GM12878 (cell line): ENCODE measurements at regions not wholly inside any gene's neighbourhood (a gene's known extent, or its start where the extent isn't known, plus 50 kb on each side); places are given as distances from the start of the nearest gene placed in this dataset.

Source experiments
- ATAC-seq: fragments of 200-7000 bp; cut with Tn5 transposase; 3 replicates; pipeline ENCODE4 v1.9.1; 2020; ENCODE audit warnings: mild to moderate bottlenecking, moderate library complexity
- BruUV-seq: library from RNA; stranded (reverse); fragments of 400-500 nt; replicated peaks from 2 replicates; lab custom pipeline; 2021; lab: Mats Ljungman, UMichigan
- CTCF ChIA-PET: fragments of 300-600 bp; sonication (Branson Sonifier 250); formaldehyde crosslinking; extraction: SDS; loops from one replicate; lab custom pipeline; 2021; ENCODE audit warnings: inconsistent platforms; lab: Yijun Ruan, JAX
- POLR2A ChIA-PET: fragments of 350-600 bp; formaldehyde crosslinking; extraction: SDS; loops from one replicate; lab custom pipeline; 2021; ENCODE audit warnings: inconsistent platforms; lab: Charles Lee
- RAD21 ChIA-PET: fragments of 300-600 bp; sonication (Branson Sonifier 250); formaldehyde crosslinking; loops from one replicate; lab custom pipeline; 2023; ENCODE audit warnings: antibody characterized with exemption; ENCODE audit not compliant: unreplicated experiment; lab: Charles Lee
- SMC1A ChIA-PET: fragments of 300-600 bp; sonication (Branson Sonifier 250); formaldehyde crosslinking; loops from one replicate; lab custom pipeline; 2023; ENCODE audit not compliant: unreplicated experiment, uncharacterized antibody; lab: Charles Lee
- DNase-seq: peaks from one replicate; pipeline ENCODE4 v3.0.0-alpha.2; 2011; ENCODE audit warnings: low read depth, low spot score
- FAIRE-seq: peaks from 3 replicates; lab custom pipeline; 2011; peaks lifted over from hg19 to GRCh38; lab: Jason Lieb, UNC
- H2AFZ ChIP-seq: 2 replicates; pipeline ENCODE4 v1.6.0; 2011; ENCODE audit warnings: low read depth, low read length, control low read depth; ENCODE audit not compliant: control insufficient read depth
- H3K27ac ChIP-seq: 2 replicates; pipeline ENCODE4 v1.5.1; 2011; ENCODE audit warnings: control low read depth; ENCODE audit not compliant: control insufficient read depth, insufficient read depth
- H3K27me3 ChIP-seq, 2 experiments: replicated peaks in 1 of 2; 2 replicates each; pipeline versions ENCODE4 v1.6.0 to v1.6.1; 2011; ENCODE audit warnings: low read length in 1 of 2; ENCODE audit not compliant: control insufficient read depth in 2 of 2, insufficient read depth in 2 of 2
- H3K36me3 ChIP-seq, 2 experiments: 2 replicates each; pipeline ENCODE4 v1.5.1; 2011; ENCODE audit warnings: low read length in 1 of 2; ENCODE audit not compliant: control insufficient read depth in 2 of 2, insufficient read depth in 2 of 2
- H3K4me1 ChIP-seq: 2 replicates; pipeline ENCODE4 v1.6.1; 2011; ENCODE audit warnings: mild to moderate bottlenecking, low read length, moderate library complexity, mixed read lengths; ENCODE audit not compliant: control insufficient read depth, insufficient read depth
- H3K4me2 ChIP-seq: 2 replicates; pipeline ENCODE4 v1.6.0; 2011; ENCODE audit warnings: control low read depth; ENCODE audit not compliant: control insufficient read depth, insufficient read depth
- H3K4me3 ChIP-seq: fragments of 200-600 bp; sonication (generic); 2 replicates; pipeline ENCODE4 v1.5.1; 2016
- H3K79me2 ChIP-seq: 2 replicates; pipeline ENCODE4 v1.6.0; 2011; ENCODE audit warnings: low read length; ENCODE audit not compliant: control insufficient read depth, insufficient read depth
- H3K9ac ChIP-seq: 2 replicates; pipeline ENCODE4 v1.8.0; 2011; ENCODE audit warnings: low read length, control low read depth, mixed read lengths; ENCODE audit not compliant: control insufficient read depth, insufficient read depth
- H3K9me3 ChIP-seq: replicated peaks from 3 replicates; pipeline ENCODE4 v1.5.1; 2011; ENCODE audit warnings: mild to moderate bottlenecking, low read length; ENCODE audit not compliant: control insufficient read depth, insufficient read depth
- H4K20me1 ChIP-seq: 2 replicates; pipeline ENCODE4 v1.6.0; 2011; ENCODE audit not compliant: control insufficient read depth, insufficient read depth
- ASH2L ChIP-seq: fragments of 300-600, 200-600 bp; sonication (generic); IDR thresholded peaks from 2 replicates; pipeline ENCODE4 v1.6.1; 2017; ENCODE audit warnings: low read depth, mild to moderate bottlenecking, borderline replicate concordance
- CHD1 ChIP-seq: IDR thresholded peaks from 2 replicates; pipeline ENCODE4 v1.6.1; 2012; ENCODE audit warnings: low read depth, low read length, improper control_type of control experiment
- CHD2 ChIP-seq: IDR thresholded peaks from 2 replicates; pipeline ENCODE4 v1.6.1; 2011; ENCODE audit warnings: low read depth, low read length, improper control_type of control experiment, borderline replicate concordance
- HCFC1 ChIP-seq: fragments of 150-350 bp; IDR thresholded peaks from 2 replicates; pipeline ENCODE4 v1.6.1; 2014; ENCODE audit warnings: low read length
- NFIC ChIP-seq: IDR thresholded peaks from 2 replicates; pipeline ENCODE4 v1.6.1; 2012; ENCODE audit warnings: low read depth, mild to moderate bottlenecking, inconsistent platforms, low read length, moderate library complexity
- PAX8 ChIP-seq: fragments of 450-650 bp; IDR thresholded peaks from 2 replicates; pipeline ENCODE4 v1.6.1; 2017; ENCODE audit warnings: mild to moderate bottlenecking, moderate library complexity
- RAD51 ChIP-seq: fragments of 450-650 bp; IDR thresholded peaks from 2 replicates; pipeline ENCODE4 v1.6.1; 2016; ENCODE audit warnings: moderate library complexity, mild to moderate bottlenecking, inconsistent platforms
- RCOR1 ChIP-seq: conservative IDR thresholded peaks from 2 replicates; pipeline ENCODE4 v1.6.1; 2012; ENCODE audit warnings: low read depth, low read length, improper control_type of control experiment
- SIN3A ChIP-seq: IDR thresholded peaks from 2 replicates; pipeline ENCODE4 v1.6.1; 2012; ENCODE audit warnings: low read depth, low read length, improper control_type of control experiment
- SREBF1 ChIP-seq: IDR thresholded peaks from 2 replicates; pipeline ENCODE4 v1.6.1; 2012; ENCODE audit warnings: mild to moderate bottlenecking, low read length
- TCF3 ChIP-seq: IDR thresholded peaks from 2 replicates; pipeline ENCODE4 v1.6.1; 2012; ENCODE audit warnings: low read depth, mild to moderate bottlenecking, low read length, borderline replicate concordance; ENCODE audit not compliant: insufficient read depth
- ZSCAN29 ChIP-seq: fragments of 450-650 bp; IDR thresholded peaks from 2 replicates; pipeline ENCODE4 v1.6.1; 2017; ENCODE audit warnings: mild to moderate bottlenecking, moderate library complexity
- WGBS: methylation state at CpG from one replicate; pipeline ENCODE4 v1.1.6; 2016; ENCODE audit warnings: low lambda C conversion rate; ENCODE audit not compliant: insufficient replicate concordance, insufficient coverage; ENCODE audit errors: missing lambda C conversion rate; 5-methylcytosine and 5-hydroxymethylcytosine counted together
- in situ Hi-C: fragments of 300-500 bp; cut with MboI; formaldehyde crosslinking; loops from 9 replicates; pipeline ENCODE4 v1.14.3; 2018; ENCODE audit warnings: mixed read lengths
- intact Hi-C: fragments of 100-400 bp; cut with micrococcal nuclease; formaldehyde crosslinking; loops from one replicate; pipeline ENCODE4 v1.14.2; 2022; ENCODE audit not compliant: unreplicated experiment
- TF ChIP-seq, protein P1 (sequence below), 3 experiments: IDR thresholded peaks in 2 of 3; conservative IDR thresholded peaks in 1 of 3; 2 replicates each; pipeline ENCODE4 v1.5.1; 2011; ENCODE audit warnings: low read depth in 3 of 3, low read length in 3 of 3, mild to moderate bottlenecking in 3 of 3, control low read depth in 2 of 3, moderate library complexity in 2 of 3, inconsistent platforms in 1 of 3, mixed read lengths in 1 of 3; ENCODE audit not compliant: control insufficient read depth in 2 of 3, insufficient read depth in 1 of 3; ENCODE audit errors: extremely low read depth in 1 of 3
- TF ChIP-seq, protein P2 (sequence below): fragments of 450-650 bp; IDR thresholded peaks from 2 replicates; pipeline ENCODE4 v1.6.1; 2017; ENCODE audit warnings: mild to moderate bottlenecking, moderate library complexity
- TF ChIP-seq, protein P3 (sequence below): IDR thresholded peaks from 2 replicates; pipeline ENCODE4 v1.6.1; 2011; ENCODE audit warnings: mild to moderate bottlenecking, low read depth, low read length, moderate library complexity; ENCODE audit not compliant: insufficient replicate concordance

DNA sequence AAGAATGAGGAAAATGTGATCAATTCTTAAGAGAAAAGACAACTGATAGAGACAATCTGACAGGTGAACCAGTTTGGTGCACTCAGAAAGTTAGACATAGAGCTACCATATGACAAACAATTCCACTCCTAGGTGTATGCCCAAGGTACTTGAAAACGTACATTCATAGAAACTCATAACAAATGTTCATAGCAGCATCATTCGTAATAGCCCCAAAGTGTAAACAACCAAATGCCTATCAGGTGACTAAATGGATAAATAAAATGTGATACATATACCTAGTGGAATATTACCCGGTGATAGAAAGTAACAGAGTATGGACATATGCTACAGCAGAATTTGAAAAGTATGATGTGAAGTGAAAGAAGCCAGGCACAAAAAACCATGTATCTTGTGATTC lies 149.3 kb upstream of the TRIB2 start:
- no peak for TF ChIP-seq ASH2L
- no peak for TF ChIP-seq SREBF1
- no peak for TF ChIP-seq CHD1
- TF ChIP-seq, protein P1, sequence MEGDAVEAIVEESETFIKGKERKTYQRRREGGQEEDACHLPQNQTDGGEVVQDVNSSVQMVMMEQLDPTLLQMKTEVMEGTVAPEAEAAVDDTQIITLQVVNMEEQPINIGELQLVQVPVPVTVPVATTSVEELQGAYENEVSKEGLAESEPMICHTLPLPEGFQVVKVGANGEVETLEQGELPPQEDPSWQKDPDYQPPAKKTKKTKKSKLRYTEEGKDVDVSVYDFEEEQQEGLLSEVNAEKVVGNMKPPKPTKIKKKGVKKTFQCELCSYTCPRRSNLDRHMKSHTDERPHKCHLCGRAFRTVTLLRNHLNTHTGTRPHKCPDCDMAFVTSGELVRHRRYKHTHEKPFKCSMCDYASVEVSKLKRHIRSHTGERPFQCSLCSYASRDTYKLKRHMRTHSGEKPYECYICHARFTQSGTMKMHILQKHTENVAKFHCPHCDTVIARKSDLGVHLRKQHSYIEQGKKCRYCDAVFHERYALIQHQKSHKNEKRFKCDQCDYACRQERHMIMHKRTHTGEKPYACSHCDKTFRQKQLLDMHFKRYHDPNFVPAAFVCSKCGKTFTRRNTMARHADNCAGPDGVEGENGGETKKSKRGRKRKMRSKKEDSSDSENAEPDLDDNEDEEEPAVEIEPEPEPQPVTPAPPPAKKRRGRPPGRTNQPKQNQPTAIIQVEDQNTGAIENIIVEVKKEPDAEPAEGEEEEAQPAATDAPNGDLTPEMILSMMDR (IDR thresholded peaks at IDR 0.05 in 2 of 3, conservative IDR thresholded peaks at IDR 0.05 in 1 of 3; ENCODE audit: control insufficient read depth in 2 of 3, extremely low read depth in 1 of 3, insufficient read depth in 1 of 3, low read depth in 3 of 3, low read length in 3 of 3), result no peak
- no peak for TF ChIP-seq TCF3
- TF ChIP-seq CHD2, result no peak
- TF ChIP-seq RCOR1, result no peak
- TF ChIP-seq PAX8, result no peak
- TF ChIP-seq RAD51, result no peak
- no peak for TF ChIP-seq NFIC
- TF ChIP-seq, protein P2, sequence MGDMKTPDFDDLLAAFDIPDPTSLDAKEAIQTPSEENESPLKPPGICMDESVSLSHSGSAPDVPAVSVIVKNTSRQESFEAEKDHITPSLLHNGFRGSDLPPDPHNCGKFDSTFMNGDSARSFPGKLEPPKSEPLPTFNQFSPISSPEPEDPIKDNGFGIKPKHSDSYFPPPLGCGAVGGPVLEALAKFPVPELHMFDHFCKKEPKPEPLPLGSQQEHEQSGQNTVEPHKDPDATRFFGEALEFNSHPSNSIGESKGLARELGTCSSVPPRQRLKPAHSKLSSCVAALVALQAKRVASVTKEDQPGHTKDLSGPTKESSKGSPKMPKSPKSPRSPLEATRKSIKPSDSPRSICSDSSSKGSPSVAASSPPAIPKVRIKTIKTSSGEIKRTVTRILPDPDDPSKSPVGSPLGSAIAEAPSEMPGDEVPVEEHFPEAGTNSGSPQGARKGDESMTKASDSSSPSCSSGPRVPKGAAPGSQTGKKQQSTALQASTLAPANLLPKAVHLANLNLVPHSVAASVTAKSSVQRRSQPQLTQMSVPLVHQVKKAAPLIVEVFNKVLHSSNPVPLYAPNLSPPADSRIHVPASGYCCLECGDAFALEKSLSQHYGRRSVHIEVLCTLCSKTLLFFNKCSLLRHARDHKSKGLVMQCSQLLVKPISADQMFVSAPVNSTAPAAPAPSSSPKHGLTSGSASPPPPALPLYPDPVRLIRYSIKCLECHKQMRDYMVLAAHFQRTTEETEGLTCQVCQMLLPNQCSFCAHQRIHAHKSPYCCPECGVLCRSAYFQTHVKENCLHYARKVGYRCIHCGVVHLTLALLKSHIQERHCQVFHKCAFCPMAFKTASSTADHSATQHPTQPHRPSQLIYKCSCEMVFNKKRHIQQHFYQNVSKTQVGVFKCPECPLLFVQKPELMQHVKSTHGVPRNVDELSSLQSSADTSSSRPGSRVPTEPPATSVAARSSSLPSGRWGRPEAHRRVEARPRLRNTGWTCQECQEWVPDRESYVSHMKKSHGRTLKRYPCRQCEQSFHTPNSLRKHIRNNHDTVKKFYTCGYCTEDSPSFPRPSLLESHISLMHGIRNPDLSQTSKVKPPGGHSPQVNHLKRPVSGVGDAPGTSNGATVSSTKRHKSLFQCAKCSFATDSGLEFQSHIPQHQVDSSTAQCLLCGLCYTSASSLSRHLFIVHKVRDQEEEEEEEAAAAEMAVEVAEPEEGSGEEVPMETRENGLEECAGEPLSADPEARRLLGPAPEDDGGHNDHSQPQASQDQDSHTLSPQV, result no peak
- no peak for TF ChIP-seq HCFC1
- TF ChIP-seq ZSCAN29, result no peak
- no peak for TF ChIP-seq SIN3A
- TF ChIP-seq, protein P3, sequence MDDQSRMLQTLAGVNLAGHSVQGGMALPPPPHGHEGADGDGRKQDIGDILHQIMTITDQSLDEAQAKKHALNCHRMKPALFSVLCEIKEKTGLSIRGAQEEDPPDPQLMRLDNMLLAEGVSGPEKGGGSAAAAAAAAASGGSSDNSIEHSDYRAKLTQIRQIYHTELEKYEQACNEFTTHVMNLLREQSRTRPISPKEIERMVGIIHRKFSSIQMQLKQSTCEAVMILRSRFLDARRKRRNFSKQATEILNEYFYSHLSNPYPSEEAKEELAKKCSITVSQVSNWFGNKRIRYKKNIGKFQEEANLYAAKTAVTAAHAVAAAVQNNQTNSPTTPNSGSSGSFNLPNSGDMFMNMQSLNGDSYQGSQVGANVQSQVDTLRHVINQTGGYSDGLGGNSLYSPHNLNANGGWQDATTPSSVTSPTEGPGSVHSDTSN, result no peak
- Histone ChIP-seq H2AFZ (no peak overlapping the region), H3K9me3 (no peaks in the 10 kb centered on the region), H3K27me3 (no peaks in the 10 kb centered on the region), H3K4me1 (no peaks in the 10 kb centered on the region), H3K9ac (no peak overlapping the region), H3K4me3 (no peak overlapping the region), H3K36me3 (no peaks in the 10 kb centered on the region), H3K27ac (no peak overlapping the region), H3K4me2 (no peak overlapping the region), H3K79me2 (no peaks in the 10 kb centered on the region), H4K20me1 (no peaks in the 10 kb centered on the region)
- ChIA-PET POLR2A (no interaction called here), SMC1A (interaction anchor here (0.5 to 0.9 kb wide), 3 partner anchors 62 to 135 kb away, joined by 3 to 4 read pairs (median 3); no protein-coding TSS in a partner anchor), CTCF (no interaction called here), RAD21 (no interaction called here)
- intact Hi-C loops, result no loop called here
- ATAC-seq, result no peak
- WGBS, result 81% methylated on average over 3 of the region's 3 CpGs
- TSS peak; percentile 6 for BruUV-seq
- in situ Hi-C loops, result no loop called here
- FAIRE-seq, result no peak
- no peak for DNase-seq
